ENCODE measurements at regions not wholly inside any gene's neighbourhood (a gene's known extent, or its start where the extent isn't known, plus 50 kb on each side); places are given as distances from the start of the nearest gene placed in this dataset.

DNA sequence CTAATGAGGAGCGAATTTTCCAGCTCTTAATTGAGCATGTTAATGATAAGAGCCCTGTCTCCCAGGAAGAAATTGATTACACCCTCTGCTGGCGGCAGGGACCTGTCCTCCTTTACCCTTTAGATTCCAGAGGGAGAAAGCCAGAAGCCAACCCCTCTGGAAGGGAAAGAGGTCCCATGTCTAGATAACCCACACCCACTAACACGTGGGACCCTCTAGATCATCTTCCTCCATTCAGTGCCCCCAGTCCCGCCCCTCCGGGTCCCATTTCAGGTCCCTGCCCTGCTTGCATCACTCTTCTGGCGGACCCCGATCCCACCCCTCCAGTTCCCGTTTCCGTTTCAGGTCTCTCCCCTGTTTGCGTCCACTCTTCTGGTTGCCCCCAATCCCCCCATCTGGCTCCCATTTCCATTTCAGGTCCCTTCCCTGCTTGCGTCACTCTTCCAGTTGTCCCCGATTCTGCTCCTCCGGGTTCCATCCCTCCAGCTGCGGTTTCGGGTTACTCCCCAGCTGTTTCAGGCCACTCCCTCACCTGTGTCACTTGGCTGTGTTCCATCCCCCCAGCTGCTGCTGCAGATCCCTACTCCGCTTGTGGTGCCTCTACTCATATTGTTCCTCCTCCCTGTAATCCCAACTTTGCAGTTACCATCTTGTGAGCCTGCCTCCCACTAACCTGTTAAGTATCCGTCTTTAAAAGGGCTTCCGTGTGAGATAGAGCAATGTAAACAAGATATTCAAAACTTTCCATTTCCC lies 202.4 kb downstream of the SH2D4B start:
- ChIA-PET POLR2A (no interaction called here), CTCF (no interaction called here)

DNA sequence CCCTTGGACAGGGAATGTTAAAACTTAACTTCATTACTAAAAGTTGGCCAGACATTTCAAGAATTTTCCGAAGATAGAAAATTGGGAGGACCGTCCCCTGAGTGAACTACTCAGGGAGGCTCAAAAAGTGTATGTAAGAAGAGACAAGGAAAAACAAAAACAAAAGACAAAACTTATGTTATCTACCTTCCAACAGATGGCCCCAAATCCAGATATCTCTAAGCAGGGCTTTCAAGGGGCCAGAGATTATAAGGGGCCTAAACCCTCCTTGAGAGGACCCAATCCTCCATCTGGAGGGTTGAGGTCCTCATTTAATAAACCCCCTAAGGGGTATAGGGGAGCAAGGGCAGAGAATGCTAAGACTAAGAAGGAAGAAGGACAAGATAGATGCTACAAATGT lies 203.6 kb downstream of the SH2D4B start:
- POLR2A ChIA-PET: no interaction called here
- CTCF ChIA-PET: no interaction called here

GRCh38 chr10:80750268-80750667 lies 212.6 kb downstream of the SH2D4B start:
- ChIA-PET CTCF (no interaction called here), POLR2A (no interaction called here)

DNA sequence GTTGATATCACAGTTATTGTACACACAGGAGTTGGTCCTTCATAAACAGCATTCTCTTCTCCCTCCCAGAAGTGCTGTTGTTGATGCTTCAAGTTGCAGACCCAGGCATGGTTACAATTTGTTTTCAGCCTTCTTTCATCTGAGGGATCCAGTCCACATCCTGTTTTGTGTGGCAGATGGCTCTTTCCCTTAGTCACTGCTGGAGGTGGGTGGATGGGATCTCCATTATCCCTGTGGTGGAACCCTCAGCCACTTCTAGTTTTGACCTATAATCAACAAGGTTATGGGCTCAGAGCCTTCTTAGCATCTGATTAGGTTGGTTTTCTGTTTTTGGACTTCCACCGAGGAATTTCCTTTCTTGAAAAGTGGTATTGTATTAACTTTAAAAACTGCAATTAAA lies 214.2 kb downstream of the SH2D4B start:
- ChIA-PET CTCF (no interaction called here), POLR2A (no interaction called here)

DNA sequence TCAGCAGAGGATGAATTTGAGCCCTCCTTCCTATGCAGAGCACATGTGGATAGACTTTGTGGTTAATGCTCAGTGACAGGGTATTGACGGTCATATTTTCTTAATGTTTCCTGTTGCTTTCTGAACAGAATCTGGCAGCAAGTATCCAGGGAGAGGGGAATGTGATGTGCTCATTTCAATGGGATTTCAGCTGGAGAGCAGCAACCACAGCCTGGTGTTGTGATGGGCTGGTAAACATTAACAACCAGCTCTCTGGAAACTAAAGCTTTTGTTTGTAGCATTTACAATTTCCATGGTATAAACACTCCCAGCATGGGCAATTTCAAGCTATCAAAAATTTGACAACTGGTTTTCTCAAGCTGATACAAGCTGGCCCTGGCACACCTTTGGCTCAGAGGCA lies 215.9 kb downstream of the SH2D4B start:
- POLR2A ChIA-PET: no interaction called here
- CTCF ChIA-PET: no interaction called here

DNA sequence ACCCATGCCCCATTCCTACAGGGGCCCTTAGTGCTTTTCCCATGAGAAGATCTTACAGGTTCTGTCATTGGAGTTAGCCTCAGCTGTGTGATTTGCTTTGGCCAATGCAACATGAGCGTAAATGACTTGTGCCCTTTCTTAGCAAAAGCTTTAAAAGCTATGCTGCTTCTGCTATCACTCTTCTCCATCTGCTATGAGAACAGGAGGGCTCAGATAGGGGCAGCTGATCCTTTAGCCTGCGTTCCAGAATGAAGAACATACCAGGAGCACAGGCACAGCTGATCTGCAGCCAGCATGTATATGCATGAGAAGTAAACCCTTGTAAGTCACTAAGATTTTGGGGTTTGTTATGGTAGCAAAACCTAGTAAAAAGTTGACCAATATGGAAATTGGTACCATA lies 218.2 kb downstream of the SH2D4B start:
- CTCF ChIA-PET: no interaction called here
- POLR2A ChIA-PET: no interaction called here

DNA sequence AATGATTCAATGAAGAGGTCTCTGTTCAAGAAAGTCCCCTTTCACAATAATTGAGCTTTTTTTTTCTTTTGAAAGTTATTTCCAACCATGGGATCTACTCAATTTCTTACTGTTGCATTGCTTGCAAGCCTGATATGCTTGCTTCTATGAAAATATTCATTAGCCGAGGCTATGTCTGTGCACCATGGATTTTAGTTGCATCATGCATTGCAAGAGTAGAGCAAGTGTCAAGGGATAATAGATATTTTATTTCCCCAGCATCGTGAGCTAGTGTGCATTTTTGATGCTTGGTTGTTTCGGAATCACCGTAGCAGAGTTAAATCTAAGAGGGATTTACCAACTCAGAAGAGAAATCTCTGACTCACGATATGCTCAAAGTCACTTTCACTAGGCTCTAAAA lies 222.0 kb downstream of the SH2D4B start:
- POLR2A ChIA-PET: no interaction called here
- CTCF ChIA-PET: no interaction called here

DNA sequence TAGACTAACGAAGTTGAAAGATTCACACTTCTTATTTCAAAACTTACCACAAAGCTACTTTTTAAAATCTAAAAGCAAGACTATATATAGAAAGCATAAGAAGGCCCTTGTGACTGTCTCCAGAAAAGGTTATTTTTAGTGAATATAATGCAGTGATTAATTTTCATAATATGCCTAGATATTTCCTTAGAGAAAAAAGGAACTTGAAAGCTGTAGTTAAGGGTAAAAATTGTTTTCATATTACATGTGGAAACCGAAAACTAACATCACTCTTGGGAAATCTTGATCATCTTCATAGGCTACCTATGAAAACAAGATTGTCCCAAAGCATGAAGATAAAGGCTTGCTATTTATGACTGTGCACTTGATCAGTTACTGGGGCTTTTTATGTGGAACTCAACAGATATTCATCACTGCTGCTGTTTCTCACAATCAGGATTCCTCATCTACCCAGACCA lies 223.2 kb downstream of the SH2D4B start:
- ChIA-PET CTCF (no interaction called here), POLR2A (no interaction called here)

- ChIA-PET CTCF (no interaction called here), POLR2A (no interaction called here)
Observed at GRCh38 chr10:80767963-80768362, 230.3 kb downstream of the SH2D4B start.

DNA sequence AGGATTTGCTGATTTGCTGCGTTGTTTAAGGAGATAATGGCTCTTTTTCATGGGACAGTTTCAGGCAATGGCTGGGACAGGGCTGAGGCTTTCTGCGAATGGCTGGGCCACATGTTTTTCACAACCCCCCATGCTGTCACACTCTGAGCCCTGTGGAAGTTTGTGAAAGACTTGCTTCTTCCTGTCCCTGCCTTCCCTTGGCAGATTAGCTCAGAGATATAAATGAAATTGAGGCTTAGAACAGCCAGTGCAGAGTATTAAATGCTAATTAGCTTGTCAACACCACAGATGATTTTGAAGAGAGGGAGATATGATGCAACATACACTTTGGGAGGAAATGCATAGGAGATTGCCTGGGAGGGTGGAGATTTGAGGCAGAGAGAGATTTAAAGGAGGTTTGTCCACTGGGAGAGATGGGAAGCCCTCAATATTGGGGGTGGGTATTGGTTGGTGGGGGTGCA lies 232.0 kb downstream of the SH2D4B start:
- POLR2A ChIA-PET: no interaction called here
- CTCF ChIA-PET: interaction anchor here (0.6 kb wide), 1 partner anchor 51 kb away, joined by 3 read pairs; no protein-coding TSS in a partner anchor

GRCh38 chr10:80770239-80770638 lies 232.5 kb downstream of the SH2D4B start:
- POLR2A ChIA-PET: no interaction called here
- CTCF ChIA-PET: interaction anchor here (0.6 kb wide), 1 partner anchor 51 kb away, joined by 3 read pairs; no protein-coding TSS in a partner anchor

DNA sequence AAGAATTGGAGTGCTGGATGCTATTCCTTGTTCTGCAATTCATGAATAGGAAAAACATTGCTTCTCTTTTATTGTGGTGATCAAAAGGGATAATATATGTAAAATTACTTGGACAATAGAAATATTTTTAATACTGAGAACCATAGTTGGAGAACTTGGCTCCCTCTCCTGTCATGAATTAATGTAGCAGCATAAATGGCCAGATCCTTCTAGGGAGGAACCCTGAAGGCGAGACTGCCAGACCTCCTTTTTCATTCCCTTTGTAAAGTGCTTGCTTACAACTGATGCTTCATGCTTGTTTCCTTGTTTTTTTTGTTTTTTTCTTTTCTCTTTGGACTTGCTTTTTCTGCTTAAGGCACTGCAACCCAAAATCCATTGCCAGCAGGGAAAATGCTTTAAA lies 233.6 kb downstream of the SH2D4B start:
- POLR2A ChIA-PET: no interaction called here
- CTCF ChIA-PET: no interaction called here

GRCh38 chr10:80771902-80772555 lies 234.3 kb downstream of the SH2D4B start:
- POLR2A ChIA-PET: no interaction called here

DNA sequence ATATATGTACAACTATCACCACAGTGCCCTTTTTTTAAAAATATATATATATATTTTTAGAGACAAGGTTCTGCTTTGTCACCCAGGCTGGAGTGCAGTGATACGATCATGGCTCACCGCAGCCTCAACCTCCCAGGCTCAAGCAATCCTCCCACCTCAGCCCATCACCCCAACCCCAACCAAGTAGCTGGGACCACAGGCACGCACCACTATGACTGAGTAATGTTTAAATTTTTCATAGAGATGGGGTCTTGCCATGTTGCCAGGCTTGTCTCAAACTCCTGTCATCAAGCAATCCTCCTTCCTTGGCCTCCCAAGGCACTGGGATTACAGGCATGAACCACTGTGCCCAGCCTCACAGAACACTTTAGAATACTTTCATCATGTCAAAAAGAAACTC lies 234.9 kb downstream of the SH2D4B start:
- ChIA-PET POLR2A (no interaction called here), CTCF (no interaction called here)

More at GRCh38 chr10:80771902-80772555, 234.3 kb downstream of the SH2D4B start:
- CTCF ChIA-PET: no interaction called here

DNA sequence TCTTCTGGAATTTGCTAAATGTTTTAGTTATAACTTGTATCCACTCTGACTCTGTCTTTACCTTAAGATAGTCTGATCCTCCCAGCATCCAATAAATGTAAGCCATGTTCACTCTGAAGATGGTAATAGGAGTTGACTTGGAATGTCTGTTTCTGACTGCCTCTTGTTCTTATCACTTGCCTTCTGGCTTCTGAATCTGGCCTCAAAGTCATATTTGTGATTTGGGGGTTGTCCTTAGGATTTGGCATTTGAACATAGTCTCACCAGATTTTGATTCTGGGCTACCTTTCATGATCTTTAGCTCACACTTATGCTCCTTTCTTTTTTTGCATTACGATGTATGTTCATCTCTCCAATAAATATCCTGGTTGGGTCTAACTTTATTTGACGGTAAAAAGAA lies 247.0 kb downstream of the SH2D4B start:
- ChIA-PET CTCF (no interaction called here), POLR2A (no interaction called here)

DNA sequence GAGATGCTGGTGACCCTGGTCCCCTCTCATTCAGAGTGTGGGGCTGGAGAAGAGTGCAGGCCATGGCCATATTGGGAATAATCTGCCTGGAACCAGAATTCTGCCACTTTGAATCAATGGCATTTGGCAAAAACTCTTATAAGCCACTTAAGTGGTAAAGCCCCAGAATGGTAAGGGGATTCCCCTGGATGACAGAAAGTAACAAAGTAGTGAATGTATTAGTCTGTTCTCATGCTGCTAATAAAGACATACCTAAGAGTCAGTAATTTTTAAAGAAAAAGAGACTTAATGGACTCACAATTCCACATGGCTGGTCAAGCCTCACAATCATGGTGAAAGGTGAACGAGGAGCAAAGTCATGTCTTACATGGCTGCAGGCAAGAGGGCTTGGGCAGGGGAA lies 248.6 kb downstream of the SH2D4B start:
- POLR2A ChIA-PET: no interaction called here
- CTCF ChIA-PET: no interaction called here

GRCh38 chr10:80787952-80788351 lies 250.2 kb downstream of the SH2D4B start:
- ChIA-PET POLR2A (no interaction called here), CTCF (no interaction called here)

GRCh38 chr10:80794994-80795393 lies 257.3 kb downstream of the SH2D4B start:
- ChIA-PET CTCF (no interaction called here), POLR2A (no interaction called here)

- ChIA-PET CTCF (no interaction called here), POLR2A (no interaction called here)
Observed at GRCh38 chr10:80805343-80806020, 267.8 kb downstream of the SH2D4B start.

GRCh38 chr10:80814147-80814652 lies 276.5 kb downstream of the SH2D4B start:
- ChIA-PET CTCF (no interaction called here), POLR2A (no interaction called here)

DNA sequence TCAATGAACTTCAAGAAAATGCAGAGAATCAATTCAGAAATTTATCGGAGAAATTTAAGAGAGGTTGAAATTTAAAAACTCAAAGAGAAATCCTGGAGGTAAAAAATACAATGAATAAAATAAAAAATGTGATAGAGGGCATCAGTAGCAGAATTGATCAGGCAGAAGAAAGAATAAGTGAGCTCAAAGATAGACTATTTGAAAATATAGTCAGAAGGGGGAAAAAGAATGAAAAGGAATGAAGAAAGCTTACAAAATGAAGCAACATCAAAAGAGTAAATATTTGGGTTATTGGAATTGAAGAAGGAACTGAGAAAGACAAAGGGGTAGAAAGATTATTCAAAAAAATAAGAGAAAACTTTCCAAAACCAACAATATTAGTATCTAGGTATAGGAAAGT lies 291.4 kb downstream of the SH2D4B start:
- CTCF ChIA-PET: no interaction called here

More for the DNA sequence above, 291.4 kb downstream of the SH2D4B start:
- POLR2A ChIA-PET: no interaction called here
